ENCODE measurements at regions not wholly inside any gene's neighbourhood (a gene's known extent, or its start where the extent isn't known, plus 50 kb on each side); places are given as distances from the start of the nearest gene placed in this dataset.

- DNase-seq, result no peak
These were observed 129.9 kb upstream of the ARID1B start for GRCh38 chr6:156647140-156647784.

GRCh38 chr6:156646496-156646895 is 130.7 kb upstream of the ARID1B start:
- DNase-seq, result no peak

DNA sequence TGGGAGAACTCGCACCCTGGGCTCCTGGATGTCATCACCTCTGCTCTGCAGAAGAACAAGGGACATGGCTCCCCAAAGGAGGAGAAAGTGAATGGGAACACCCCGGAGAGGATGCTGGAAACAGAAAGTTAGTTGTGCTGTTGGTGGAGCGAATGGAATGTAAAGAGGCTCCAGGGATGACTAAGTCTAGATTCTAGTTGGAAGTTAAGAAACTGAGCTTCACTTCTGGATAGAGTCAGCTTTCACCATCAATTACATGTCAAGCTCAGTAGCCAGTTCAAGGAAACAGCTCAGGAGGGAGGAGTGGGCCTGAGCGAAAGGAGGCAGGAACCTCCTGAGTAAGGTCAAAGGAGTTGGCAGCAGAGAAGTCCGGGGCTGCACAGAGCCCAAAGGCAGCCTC is 132.1 kb upstream of the ARID1B start:
- no peak for DNase-seq

DNA sequence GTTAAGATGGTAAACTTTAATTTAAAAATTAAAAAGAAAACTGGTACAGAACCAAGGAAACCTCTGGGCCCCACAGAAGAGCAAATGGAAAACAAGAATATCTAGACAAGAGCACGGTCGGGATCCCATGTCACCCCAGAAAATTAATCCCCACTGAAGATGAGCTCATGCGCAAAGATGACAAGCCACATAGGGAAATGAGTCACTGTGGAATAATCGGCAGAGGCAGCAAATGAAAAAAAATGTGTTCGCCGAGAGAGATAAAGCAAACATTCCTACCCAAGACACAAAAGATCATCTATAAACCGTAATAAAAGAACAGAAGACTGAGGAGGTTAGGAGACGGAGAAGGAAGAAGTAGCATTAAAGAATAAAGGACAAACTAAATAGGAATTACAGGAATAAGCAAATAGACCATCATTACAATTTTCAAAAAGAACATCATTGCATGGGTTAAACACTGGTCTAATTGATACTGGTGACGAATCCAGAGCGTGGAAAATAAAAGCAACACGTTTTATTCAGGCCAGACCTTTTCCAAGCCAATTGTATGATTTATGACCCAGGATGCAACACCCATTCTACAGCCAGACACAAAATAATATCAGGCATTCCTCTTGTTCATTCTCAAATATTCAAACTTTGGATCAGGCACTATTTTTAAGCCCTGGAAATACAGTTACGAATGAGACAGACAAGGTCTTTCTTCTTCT is 138.0 kb upstream of the ARID1B start:
- DNase-seq, result no peak

- DNase-seq, result no peak
These were observed 138.6 kb upstream of the ARID1B start for GRCh38 chr6:156638581-156638980.

DNA sequence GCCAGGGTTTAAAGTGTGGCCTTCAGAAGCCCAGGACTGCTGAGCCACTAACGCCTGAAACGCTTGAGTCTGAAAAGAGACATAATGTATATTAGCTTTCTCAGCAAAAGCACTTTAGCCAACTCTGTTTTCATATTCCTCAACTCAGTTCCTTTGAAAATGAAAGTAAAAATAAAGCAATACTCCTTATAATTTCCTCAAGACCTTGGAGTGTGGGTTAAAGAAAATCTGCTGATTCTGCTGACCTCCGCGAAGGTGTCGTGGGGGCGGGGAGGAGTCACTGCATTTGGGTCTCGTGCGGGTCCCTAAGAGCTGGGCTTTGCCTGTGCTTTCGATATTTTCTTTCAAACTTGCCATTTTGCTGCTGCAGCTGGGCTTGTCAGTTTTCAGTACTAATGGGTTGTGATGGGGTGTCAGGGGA is 142.2 kb upstream of the ARID1B start:
- no peak for DNase-seq

GRCh38 chr6:156634048-156634447 is 143.1 kb upstream of the ARID1B start:
- no peak for DNase-seq

GRCh38 chr6:156633291-156633690 is 143.9 kb upstream of the ARID1B start:
- DNase-seq, result no peak

- no peak for DNase-seq
These were observed 146.4 kb upstream of the ARID1B start for GRCh38 chr6:156630613-156631302.

GRCh38 chr6:156628805-156629204 is 148.4 kb upstream of the ARID1B start:
- no peak for DNase-seq

GRCh38 chr6:156627524-156627923 is 149.7 kb upstream of the ARID1B start:
- no peak for DNase-seq

- DNase-seq, result no peak
These were observed 155.0 kb upstream of the ARID1B start for GRCh38 chr6:156622185-156622584.

DNA sequence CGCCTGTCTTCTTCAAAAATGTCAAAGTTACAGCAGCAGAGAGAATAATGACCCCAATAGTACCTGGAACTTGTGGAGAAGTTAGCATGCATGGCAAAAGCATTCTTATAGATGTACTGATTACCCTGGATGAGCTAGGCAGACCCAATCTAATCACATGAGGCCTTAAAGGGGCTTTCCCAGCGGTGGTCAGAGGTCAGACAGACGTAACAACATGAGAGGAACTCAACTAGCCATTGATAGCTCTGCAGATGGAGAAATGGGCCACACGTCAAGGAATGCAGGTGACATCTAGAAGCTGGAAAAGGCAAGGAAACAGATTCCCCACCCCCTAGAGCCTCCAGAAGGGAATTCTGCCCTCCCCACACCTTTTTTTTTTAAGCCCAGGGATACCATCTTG is 156.8 kb upstream of the ARID1B start:
- no peak for DNase-seq

GRCh38 chr6:156618600-156619205 is 158.5 kb upstream of the ARID1B start:
- DNase-seq, result no peak

DNA sequence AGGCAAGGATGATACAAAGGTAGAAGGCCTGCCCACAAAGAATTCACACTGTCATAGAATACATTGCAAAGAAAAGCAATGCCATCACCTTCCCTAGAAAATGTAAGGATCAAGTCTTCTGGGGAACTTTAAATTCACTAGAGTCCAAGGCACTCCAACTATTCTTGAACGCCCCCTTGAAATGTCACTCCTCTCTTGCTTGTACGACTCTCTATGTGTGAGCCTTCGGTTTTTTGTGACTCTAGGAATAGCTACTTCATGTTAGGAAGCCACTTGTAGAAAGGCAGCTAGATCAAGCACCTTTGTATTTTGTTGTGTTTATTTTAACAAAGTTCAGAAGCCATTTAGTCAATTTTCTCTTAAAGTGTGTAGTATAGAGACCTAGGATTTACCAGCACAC is 159.2 kb upstream of the ARID1B start:
- no peak for DNase-seq

- DNase-seq, result no peak
These were observed 159.8 kb upstream of the ARID1B start for GRCh38 chr6:156617376-156617775.

DNA sequence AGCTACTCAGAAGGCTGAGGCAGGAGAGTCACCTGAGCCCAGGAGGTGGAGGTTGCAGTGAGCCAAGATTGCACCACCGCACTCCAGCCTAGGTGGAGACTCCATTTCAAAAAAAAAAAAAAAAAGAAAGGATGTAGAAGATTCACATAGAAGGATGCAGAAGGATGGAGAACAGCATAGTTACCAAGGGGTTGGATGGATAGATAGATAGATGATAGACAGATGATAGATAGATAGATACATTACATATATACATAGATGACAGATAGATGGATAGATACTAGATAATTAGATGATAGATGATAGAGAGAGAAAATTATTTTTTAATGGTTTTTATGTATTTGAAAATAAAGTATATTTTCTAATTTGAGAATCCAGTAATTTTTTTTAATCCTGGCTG is 160.7 kb upstream of the ARID1B start:
- DNase-seq, result no peak

DNA sequence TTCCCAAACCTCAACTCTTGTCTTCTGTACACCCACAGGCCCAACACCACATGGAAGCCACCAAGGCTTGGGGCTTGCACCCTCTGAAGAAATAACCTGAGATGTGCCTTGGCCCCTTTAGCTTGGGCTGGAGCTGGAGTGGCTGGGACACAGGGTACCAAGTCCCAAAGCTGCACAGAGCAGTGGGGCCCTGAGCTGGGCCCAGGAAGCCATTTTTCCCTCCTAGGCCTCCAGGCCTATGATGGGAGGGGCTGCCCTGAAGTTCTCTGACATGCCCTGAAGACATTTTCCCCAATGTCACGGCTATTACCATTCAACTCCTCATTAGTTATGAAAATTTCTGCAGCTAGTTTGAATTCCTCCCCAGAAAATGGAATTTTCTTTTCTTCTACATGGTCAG is 163.2 kb upstream of the ARID1B start:
- no peak for DNase-seq

DNA sequence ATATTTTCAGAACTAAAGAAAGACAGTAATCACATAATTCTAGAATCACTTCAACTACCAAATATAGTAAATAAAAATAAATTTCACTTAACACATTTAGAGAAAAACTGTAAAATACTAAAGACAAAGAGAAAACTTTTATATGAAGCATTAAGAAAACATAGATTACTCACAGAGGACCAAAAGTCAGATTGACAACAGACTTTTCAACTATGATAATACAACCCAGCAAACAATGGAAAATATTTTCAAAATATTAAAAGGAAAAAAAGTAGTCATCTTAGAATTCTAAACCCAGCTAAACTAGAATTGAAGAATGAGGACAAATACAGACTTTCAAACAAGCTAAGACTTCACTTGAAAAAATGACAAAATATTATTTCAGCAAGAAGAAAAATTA is 164.8 kb upstream of the ARID1B start:
- DNase-seq, result no peak

- DNase-seq, result no peak
These were observed 175.2 kb upstream of the ARID1B start for GRCh38 chr6:156602066-156602385.

DNA sequence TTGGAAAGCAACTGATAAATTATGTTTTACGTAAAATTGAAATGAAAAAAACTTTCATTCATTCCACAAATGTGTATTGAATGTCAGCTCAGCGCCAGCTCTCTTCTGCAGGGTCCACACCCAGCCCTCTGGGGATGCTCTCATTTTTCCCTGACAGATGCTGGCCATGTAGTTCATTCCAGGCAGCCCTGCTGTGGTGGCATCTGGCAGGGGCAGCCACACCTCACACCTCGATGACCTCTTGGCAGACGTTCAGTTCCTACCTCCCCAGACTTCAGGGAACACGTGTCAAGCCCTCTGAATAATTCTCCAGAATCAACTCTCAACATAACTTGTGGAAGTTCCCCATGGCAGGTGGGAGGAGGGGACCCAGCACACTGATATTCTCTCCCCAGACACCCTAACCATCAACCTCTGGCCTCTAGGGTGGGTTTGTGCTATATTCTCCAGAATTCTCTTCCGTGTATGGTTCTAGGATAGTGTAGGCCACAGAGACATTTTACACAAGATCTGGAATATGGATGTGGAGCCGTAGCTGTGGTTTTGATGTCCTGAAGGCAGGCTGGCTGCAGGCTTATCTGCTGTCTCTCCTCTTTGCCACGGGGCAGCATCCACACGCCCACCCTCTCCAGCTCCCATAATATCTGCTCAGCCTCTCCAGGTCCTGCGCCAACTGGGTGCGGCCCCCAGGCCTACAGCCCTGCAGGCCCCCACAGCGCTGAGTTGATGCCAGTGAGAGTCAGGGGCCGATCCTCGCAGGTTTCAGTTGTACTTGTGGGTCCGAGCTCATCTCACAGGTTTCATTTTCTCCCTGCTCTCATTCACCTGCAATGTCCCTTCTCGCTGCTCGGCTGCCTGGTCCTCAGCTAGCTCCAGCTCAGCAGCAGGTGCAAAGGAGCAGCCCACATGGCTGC is 175.8 kb upstream of the ARID1B start:
- DNase-seq, result no peak

- DNase-seq, result no peak
These were observed 176.5 kb upstream of the ARID1B start for GRCh38 chr6:156600678-156601077.

All from activated CD8-positive, alpha-beta memory T cell treated with anti-CD3 and anti-CD28 coated beads, Interleukin-2, amount 50 U/mL, for 48 hours (primary cell).